ENCODE measurements at regions not wholly inside any gene's neighbourhood (a gene's known extent, or its start where the extent isn't known, plus 50 kb on each side); places are given as distances from the start of the nearest gene placed in this dataset.
"Not testable (repeated sequence)": the region's sequence is repeated elsewhere in the genome, so short reads cannot be mapped to it uniquely, and the experiment has no call there.

- H3K27ac ChIP-seq (ENCODE audit: low read depth, low read length), result no peak overlapping the region
- no peak overlapping the region for H3K4me3 ChIP-seq (ENCODE audit: low read length in 3 of 3)
- H3K9me3 ChIP-seq (ENCODE audit: control insufficient read depth in 3 of 3, low read length in 3 of 3), result no peaks in the 10 kb centered on the region
- H3K9ac ChIP-seq (ENCODE audit: low read depth in 1 of 3, low read length in 3 of 3), result no peak overlapping the region
- H3K36me3 ChIP-seq (ENCODE audit: control insufficient read depth in 3 of 3, insufficient read depth in 3 of 3, low read length in 3 of 3), result no peaks in the 10 kb centered on the region
- H3K4me1 ChIP-seq (ENCODE audit: control insufficient read depth in 3 of 3, insufficient read depth in 3 of 3, low read length in 3 of 3), result no peaks in the 10 kb centered on the region
- no peaks in the 10 kb centered on the region for H3K27me3 ChIP-seq (ENCODE audit: control insufficient read depth in 3 of 3, insufficient read depth in 3 of 3, low read length in 3 of 3)
Measured at GRCh38 chr5:167415779-167416746, 875.4 kb upstream of the WWC1 start.

GRCh38 chr5:167417662-167418061 lies 873.8 kb upstream of the WWC1 start:
- Histone ChIP-seq H3K27me3 (ENCODE audit: control insufficient read depth in 3 of 3, insufficient read depth in 3 of 3, low read length in 3 of 3) (no peaks in the 10 kb centered on the region), H3K9ac (ENCODE audit: low read depth in 1 of 3, low read length in 3 of 3) (no peak overlapping the region), H3K4me1 (ENCODE audit: control insufficient read depth in 3 of 3, insufficient read depth in 3 of 3, low read length in 3 of 3) (no peaks in the 10 kb centered on the region), H3K36me3 (ENCODE audit: control insufficient read depth in 3 of 3, insufficient read depth in 3 of 3, low read length in 3 of 3) (no peaks in the 10 kb centered on the region), H3K9me3 (ENCODE audit: control insufficient read depth in 3 of 3, low read length in 3 of 3) (no peaks in the 10 kb centered on the region), H3K27ac (ENCODE audit: low read depth, low read length) (no peak overlapping the region), H3K4me3 (ENCODE audit: low read length in 3 of 3) (no peak overlapping the region)

- Histone ChIP-seq H3K27ac (ENCODE audit: low read depth, low read length) (no peak overlapping the region), H3K4me1 (ENCODE audit: control insufficient read depth in 3 of 3, insufficient read depth in 3 of 3, low read length in 3 of 3) (no peaks in the 10 kb centered on the region), H3K36me3 (ENCODE audit: control insufficient read depth in 3 of 3, insufficient read depth in 3 of 3, low read length in 3 of 3) (no peaks in the 10 kb centered on the region), H3K4me3 (ENCODE audit: low read length in 3 of 3) (no peak overlapping the region), H3K27me3 (ENCODE audit: control insufficient read depth in 3 of 3, insufficient read depth in 3 of 3, low read length in 3 of 3) (no peaks in the 10 kb centered on the region), H3K9ac (ENCODE audit: low read depth in 1 of 3, low read length in 3 of 3) (no peak overlapping the region), H3K9me3 (ENCODE audit: control insufficient read depth in 3 of 3, low read length in 3 of 3) (no peaks in the 10 kb centered on the region)
Measured at GRCh38 chr5:167425161-167425560, 866.3 kb upstream of the WWC1 start.

- H3K27me3 ChIP-seq (ENCODE audit: control insufficient read depth in 3 of 3, insufficient read depth in 3 of 3, low read length in 3 of 3), result no peaks in the 10 kb centered on the region
- H3K27ac ChIP-seq (ENCODE audit: low read depth, low read length), result no peak overlapping the region
- no peaks in the 10 kb centered on the region for H3K4me1 ChIP-seq (ENCODE audit: control insufficient read depth in 3 of 3, insufficient read depth in 3 of 3, low read length in 3 of 3)
- no peak overlapping the region for H3K9ac ChIP-seq (ENCODE audit: low read depth in 1 of 3, low read length in 3 of 3)
- no peaks in the 10 kb centered on the region for H3K36me3 ChIP-seq (ENCODE audit: control insufficient read depth in 3 of 3, insufficient read depth in 3 of 3, low read length in 3 of 3)
- no peak overlapping the region for H3K4me3 ChIP-seq (ENCODE audit: low read length in 3 of 3)
- H3K9me3 ChIP-seq (ENCODE audit: control insufficient read depth in 3 of 3, low read length in 3 of 3), result no peaks in the 10 kb centered on the region
Measured at GRCh38 chr5:167426501-167426900, 864.9 kb upstream of the WWC1 start.

- not testable (repeated sequence) for H3K4me1 ChIP-seq (ENCODE audit: control insufficient read depth in 3 of 3, insufficient read depth in 3 of 3, low read length in 3 of 3); H3K4me3 ChIP-seq (ENCODE audit: low read length in 3 of 3); H3K9me3 ChIP-seq (ENCODE audit: control insufficient read depth in 3 of 3, low read length in 3 of 3); H3K27ac ChIP-seq (ENCODE audit: low read depth, low read length); H3K27me3 ChIP-seq (ENCODE audit: control insufficient read depth in 3 of 3, insufficient read depth in 3 of 3, low read length in 3 of 3); H3K36me3 ChIP-seq (ENCODE audit: control insufficient read depth in 3 of 3, insufficient read depth in 3 of 3, low read length in 3 of 3); H3K9ac ChIP-seq (ENCODE audit: low read depth in 1 of 3, low read length in 3 of 3)
Measured at GRCh38 chr5:167427641-167428040, 863.8 kb upstream of the WWC1 start.

GRCh38 chr5:167440846-167441245 lies 850.6 kb upstream of the WWC1 start:
- Histone ChIP-seq H3K27me3 (ENCODE audit: control insufficient read depth in 3 of 3, insufficient read depth in 3 of 3, low read length in 3 of 3) (no peaks in the 10 kb centered on the region), H3K27ac (ENCODE audit: low read depth, low read length) (no peak overlapping the region), H3K36me3 (ENCODE audit: control insufficient read depth in 3 of 3, insufficient read depth in 3 of 3, low read length in 3 of 3) (no peaks in the 10 kb centered on the region)

GRCh38 chr5:167442922-167443321 lies 848.5 kb upstream of the WWC1 start:
- Histone ChIP-seq H3K9ac (ENCODE audit: low read depth in 1 of 3, low read length in 3 of 3) (no peak overlapping the region), H3K27me3 (ENCODE audit: control insufficient read depth in 3 of 3, insufficient read depth in 3 of 3, low read length in 3 of 3) (no peaks in the 10 kb centered on the region), H3K27ac (ENCODE audit: low read depth, low read length) (no peak overlapping the region), H3K36me3 (ENCODE audit: control insufficient read depth in 3 of 3, insufficient read depth in 3 of 3, low read length in 3 of 3) (no peaks in the 10 kb centered on the region), H3K4me1 (ENCODE audit: control insufficient read depth in 3 of 3, insufficient read depth in 3 of 3, low read length in 3 of 3) (no peaks in the 10 kb centered on the region), H3K4me3 (ENCODE audit: low read length in 3 of 3) (no peak overlapping the region), H3K9me3 (ENCODE audit: control insufficient read depth in 3 of 3, low read length in 3 of 3) (no peaks in the 10 kb centered on the region)

More at GRCh38 chr5:167440846-167441245, 850.6 kb upstream of the WWC1 start:
- H3K9ac ChIP-seq (ENCODE audit: low read depth in 1 of 3, low read length in 3 of 3), result no peak overlapping the region
- H3K4me3 ChIP-seq (ENCODE audit: low read length in 3 of 3), result no peak overlapping the region
- H3K4me1 ChIP-seq (ENCODE audit: control insufficient read depth in 3 of 3, insufficient read depth in 3 of 3, low read length in 3 of 3), result no peaks in the 10 kb centered on the region
- no peaks in the 10 kb centered on the region for H3K9me3 ChIP-seq (ENCODE audit: control insufficient read depth in 3 of 3, low read length in 3 of 3)

GRCh38 chr5:167447466-167448375 lies 843.7 kb upstream of the WWC1 start:
- H3K4me3 ChIP-seq (ENCODE audit: low read length in 3 of 3), result no peak overlapping the region
- H3K4me1 ChIP-seq (ENCODE audit: control insufficient read depth in 3 of 3, insufficient read depth in 3 of 3, low read length in 3 of 3), result no peaks in the 10 kb centered on the region
- no peaks in the 10 kb centered on the region for H3K9me3 ChIP-seq (ENCODE audit: control insufficient read depth in 3 of 3, low read length in 3 of 3)
- H3K27ac ChIP-seq (ENCODE audit: low read depth, low read length), result no peak overlapping the region
- no peaks in the 10 kb centered on the region for H3K27me3 ChIP-seq (ENCODE audit: control insufficient read depth in 3 of 3, insufficient read depth in 3 of 3, low read length in 3 of 3)
- no peak overlapping the region for H3K9ac ChIP-seq (ENCODE audit: low read depth in 1 of 3, low read length in 3 of 3)
- H3K36me3 ChIP-seq (ENCODE audit: control insufficient read depth in 3 of 3, insufficient read depth in 3 of 3, low read length in 3 of 3), result no peaks in the 10 kb centered on the region

GRCh38 chr5:167448376-167448775 lies 843.1 kb upstream of the WWC1 start:
- Histone ChIP-seq H3K4me3 (ENCODE audit: low read length in 3 of 3) (no peak overlapping the region), H3K9me3 (ENCODE audit: control insufficient read depth in 3 of 3, low read length in 3 of 3) (no peaks in the 10 kb centered on the region)

GRCh38 chr5:167451076-167451475 lies 840.4 kb upstream of the WWC1 start:
- Histone ChIP-seq H3K27ac (ENCODE audit: low read depth, low read length) (no peak overlapping the region), H3K4me1 (ENCODE audit: control insufficient read depth in 3 of 3, insufficient read depth in 3 of 3, low read length in 3 of 3) (no peaks in the 10 kb centered on the region), H3K4me3 (ENCODE audit: low read length in 3 of 3) (no peak overlapping the region), H3K27me3 (ENCODE audit: control insufficient read depth in 3 of 3, insufficient read depth in 3 of 3, low read length in 3 of 3) (no peaks in the 10 kb centered on the region), H3K36me3 (ENCODE audit: control insufficient read depth in 3 of 3, insufficient read depth in 3 of 3, low read length in 3 of 3) (no peaks in the 10 kb centered on the region), H3K9me3 (ENCODE audit: control insufficient read depth in 3 of 3, low read length in 3 of 3) (no peaks in the 10 kb centered on the region), H3K9ac (ENCODE audit: low read depth in 1 of 3, low read length in 3 of 3) (no peak overlapping the region)

More at GRCh38 chr5:167448376-167448775, 843.1 kb upstream of the WWC1 start:
- H3K4me1 ChIP-seq (ENCODE audit: control insufficient read depth in 3 of 3, insufficient read depth in 3 of 3, low read length in 3 of 3), result no peaks in the 10 kb centered on the region
- H3K9ac ChIP-seq (ENCODE audit: low read depth in 1 of 3, low read length in 3 of 3), result no peak overlapping the region
- no peaks in the 10 kb centered on the region for H3K27me3 ChIP-seq (ENCODE audit: control insufficient read depth in 3 of 3, insufficient read depth in 3 of 3, low read length in 3 of 3)
- no peaks in the 10 kb centered on the region for H3K36me3 ChIP-seq (ENCODE audit: control insufficient read depth in 3 of 3, insufficient read depth in 3 of 3, low read length in 3 of 3)
- H3K27ac ChIP-seq (ENCODE audit: low read depth, low read length), result no peak overlapping the region

Data from skeletal muscle tissue (tissue), 3 donors.